WTC11 (cell line): ENCODE measurements at regions not wholly inside any gene's neighbourhood (a gene's known extent, or its start where the extent isn't known, plus 50 kb on each side); places are given as distances from the start of the nearest gene placed in this dataset.

ENCODE experiments used
- ATAC-seq: fragments of 200-7000 bp; cut with Tn5 transposase; 2 replicates; pipeline ENCODE4 v1.10.0; 2021; ENCODE audit warnings: mild to moderate bottlenecking, moderate library complexity
- CTCF ChIA-PET: fragments of 300-600 bp; sonication (Branson Sonifier 250); formaldehyde crosslinking; loops from one replicate; lab custom pipeline; 2021; ENCODE audit warnings: antibody characterized with exemption; lab: Charles Lee
- POLR2A ChIA-PET: fragments of 350-600 bp; sonication (Branson Sonifier 250); formaldehyde crosslinking; loops from one replicate; lab custom pipeline; 2021; ENCODE audit warnings: antibody characterized with exemption; lab: Charles Lee
- DNase-seq: peaks from one replicate; pipeline ENCODE4 v3.0.0; 2021; ENCODE audit warnings: low spot score
- H3K27ac Mint-ChIP-seq: 2 replicates; pipeline ENCODE4 v1.8.0; 2021; ENCODE audit warnings: mixed read lengths
- H3K27me3 Mint-ChIP-seq: 2 replicates; pipeline ENCODE4 v1.8.0; 2021; ENCODE audit warnings: low read depth, mild to moderate bottlenecking, moderate library complexity, mixed read lengths
- H3K36me3 Mint-ChIP-seq: 2 replicates; pipeline ENCODE4 v1.8.0; 2021; ENCODE audit warnings: mixed read lengths
- H3K4me1 Mint-ChIP-seq: 2 replicates; pipeline ENCODE4 v1.8.0; 2022; ENCODE audit warnings: mixed read lengths
- H3K4me3 Mint-ChIP-seq: 2 replicates; pipeline ENCODE4 v1.8.0; 2021; ENCODE audit warnings: mild to moderate bottlenecking, moderate library complexity, mixed read lengths
- H3K9me3 Mint-ChIP-seq: 2 replicates; pipeline ENCODE4 v1.8.0; 2021; ENCODE audit warnings: mixed read lengths
- AR ChIP-seq: fragments of 250-450 bp; sonication (Bioruptor Pico); IDR thresholded peaks from 2 replicates; pipeline ENCODE4 v1.9.0; 2021; ENCODE audit warnings: mild to moderate bottlenecking
- ATF6 ChIP-seq: sonication (generic); formaldehyde crosslinking; IDR thresholded peaks from 2 replicates; pipeline ENCODE4 v1.8.1; 2023; ENCODE audit warnings: mild to moderate bottlenecking, missing genetic modification reagents
- CREB1 ChIP-seq: sonication (generic); formaldehyde crosslinking; IDR thresholded peaks from 2 replicates; pipeline ENCODE4 v1.8.0; 2023; ENCODE audit warnings: mild to moderate bottlenecking, missing genetic modification reagents
- IRF1 ChIP-seq: sonication (generic); formaldehyde crosslinking; IDR thresholded peaks from 2 replicates; pipeline ENCODE4 v1.8.0; 2023; ENCODE audit warnings: missing genetic modification reagents
- IRF2 ChIP-seq: sonication (generic); formaldehyde crosslinking; IDR thresholded peaks from 2 replicates; pipeline ENCODE4 v1.8.0; 2022; ENCODE audit warnings: low read depth, missing genetic modification reagents, borderline replicate concordance
- JAZF1 ChIP-seq: fragments of 250-450 bp; sonication (Bioruptor Pico); IDR thresholded peaks from 2 replicates; pipeline ENCODE4 v1.9.0; 2021; ENCODE audit warnings: moderate library complexity, mild to moderate bottlenecking, inconsistent platforms
- JUN ChIP-seq: sonication (generic); formaldehyde crosslinking; IDR thresholded peaks from 2 replicates; pipeline ENCODE4 v1.8.0; 2023; ENCODE audit warnings: mild to moderate bottlenecking, missing genetic modification reagents
- MLX ChIP-seq: sonication (generic); formaldehyde crosslinking; IDR thresholded peaks from 2 replicates; pipeline ENCODE4 v1.8.1; 2023; ENCODE audit warnings: mild to moderate bottlenecking, missing genetic modification reagents, moderate library complexity
- NFATC4 ChIP-seq: fragments of 250-450 bp; sonication (Bioruptor Pico); IDR thresholded peaks from 2 replicates; pipeline ENCODE4 v1.9.0; 2021; ENCODE audit warnings: mild to moderate bottlenecking
- NR2C2 ChIP-seq: sonication (generic); formaldehyde crosslinking; IDR thresholded peaks from 2 replicates; pipeline ENCODE4 v1.8.0; 2022; ENCODE audit warnings: mild to moderate bottlenecking, missing genetic modification reagents
- OVOL2 ChIP-seq: fragments of 250-450 bp; sonication (Bioruptor Pico); IDR thresholded peaks from 2 replicates; pipeline ENCODE4 v1.9.0; 2021; ENCODE audit warnings: mild to moderate bottlenecking, borderline replicate concordance
- PRDM15 ChIP-seq: sonication (generic); formaldehyde crosslinking; IDR thresholded peaks from 2 replicates; pipeline ENCODE4 v1.8.0; 2022; ENCODE audit warnings: missing genetic modification reagents
- RORB ChIP-seq: fragments of 250-450 bp; sonication (Bioruptor Pico); IDR thresholded peaks from 2 replicates; pipeline ENCODE4 v1.9.0; 2021; ENCODE audit warnings: mild to moderate bottlenecking
- SMAD3 ChIP-seq: sonication (generic); formaldehyde crosslinking; IDR thresholded peaks from 2 replicates; pipeline ENCODE4 v1.8.0; 2022; ENCODE audit warnings: missing genetic modification reagents, mild to moderate bottlenecking, borderline replicate concordance
- TP53 ChIP-seq: sonication (generic); formaldehyde crosslinking; IDR thresholded peaks from 2 replicates; pipeline ENCODE4 v1.8.1; 2023; ENCODE audit warnings: mild to moderate bottlenecking, missing genetic modification reagents
- ZNF317 ChIP-seq: sonication (generic); formaldehyde crosslinking; IDR thresholded peaks from 2 replicates; pipeline ENCODE4 v1.8.1; 2023; ENCODE audit warnings: low read depth, mild to moderate bottlenecking, moderate library complexity, missing genetic modification reagents, borderline replicate concordance
- ZNF425 ChIP-seq: fragments of 250-450 bp; sonication (Bioruptor Pico); conservative IDR thresholded peaks from 2 replicates; pipeline ENCODE4 v1.9.0; 2021; ENCODE audit warnings: mild to moderate bottlenecking
- ZNF671 ChIP-seq: fragments of 250-450 bp; sonication (Bioruptor Pico); IDR thresholded peaks from 2 replicates; pipeline ENCODE4 v1.8.0; 2021; ENCODE audit warnings: mild to moderate bottlenecking
- ZSCAN18 ChIP-seq: fragments of 250-450 bp; sonication (Bioruptor Pico); IDR thresholded peaks from 2 replicates; pipeline ENCODE4 v2.1.2; 2022; ENCODE audit warnings: mild to moderate bottlenecking, moderate library complexity

GRCh38 chr12:86349196-86349595 lies 93.0 kb upstream of the MGAT4C start:
- no peaks in the 10 kb centered on the region for H3K36me3 Mint-ChIP-seq
- ChIA-PET POLR2A (no interaction called here), CTCF (no interaction called here)
- H3K27ac Mint-ChIP-seq, result peak overlapping the region; percentile 46; the same call in 1 of the 2 replicates
- no peak for DNase-seq
- no peak for ATAC-seq
- H3K9me3 Mint-ChIP-seq, result peaks cover 5% of the 10 kb centered on the region
- no peaks in the 10 kb centered on the region for H3K27me3 Mint-ChIP-seq
- TF ChIP-seq ZNF317 (CRISPR knock-in tag) (no peak), IRF2 (CRISPR knock-in tag) (no peak), TP53 (no peak), ZSCAN18 (CRISPR knock-in tag) (no peak), SMAD3 (CRISPR knock-in tag) (no peak), OVOL2 (CRISPR knock-in tag) (no peak), JAZF1 (no peak), NR2C2 (CRISPR knock-in tag) (no peak), MLX (CRISPR knock-in tag) (no peak), ATF6 (CRISPR knock-in tag) (no peak), JUN (no peak), ZNF671 (CRISPR knock-in tag) (no peak)
- TF ChIP-seq, all 79 proteins: peak for 0
- no peaks in the 10 kb centered on the region for H3K4me1 Mint-ChIP-seq
- no peak overlapping the region for H3K4me3 Mint-ChIP-seq

- POLR2A ChIA-PET, result no interaction called here
- ATAC-seq (peak; percentile 41; the same call in 1 of the 2 replicates), DNase-seq (no peak)
- no peaks in the 10 kb centered on the region for H3K9me3 Mint-ChIP-seq
- peaks cover 68% of the 10 kb centered on the region for H3K4me1 Mint-ChIP-seq
- H3K27me3 Mint-ChIP-seq, result no peaks in the 10 kb centered on the region
- no peak for TF ChIP-seq IRF1
- TF ChIP-seq CREB1 (CRISPR knock-in tag), result no peak
- TF ChIP-seq RORB, result no peak
- peak overlapping the region; percentile 82 for H3K27ac Mint-ChIP-seq
- H3K36me3 Mint-ChIP-seq, result no peaks in the 10 kb centered on the region
- H3K4me3 Mint-ChIP-seq, result peak overlapping the region; percentile 62
- CTCF ChIA-PET, result interaction anchor here (1.4 kb wide), 1 partner anchor 42 kb away, joined by 3 read pairs; no protein-coding TSS in a partner anchor
Measured at GRCh38 chr12:86333955-86334522, 77.8 kb upstream of the MGAT4C start.

GRCh38 chr12:86331457-86331856 lies 75.3 kb upstream of the MGAT4C start:
- CTCF ChIA-PET, result no interaction called here
- Mint-ChIP-seq H3K36me3 (no peaks in the 10 kb centered on the region), H3K4me3 (peak overlapping the region; percentile 13; the same call in 1 of the 2 replicates), H3K27ac (peak overlapping the region; percentile 87), H3K27me3 (no peaks in the 10 kb centered on the region), H3K4me1 (peaks cover 69% of the 10 kb centered on the region), H3K9me3 (no peaks in the 10 kb centered on the region)
- peak; percentile 69 for ATAC-seq
- no peak for DNase-seq
- POLR2A ChIA-PET, result no interaction called here
- TF ChIP-seq AR (CRISPR knock-in tag), result no peak
- TF ChIP-seq PRDM15, result no peak
- TF ChIP-seq CREB1 (CRISPR knock-in tag), result no peak
- TF ChIP-seq JUN, result no peak
- TF ChIP-seq ZNF425 (CRISPR knock-in tag), result no peak
- TF ChIP-seq NFATC4 (CRISPR knock-in tag), result no peak
- no peak for TF ChIP-seq ZNF671 (CRISPR knock-in tag)
